RWPE2 (cell line): ENCODE measurements at regions not wholly inside any gene's neighbourhood (a gene's known extent, or its start where the extent isn't known, plus 50 kb on each side); places are given as distances from the start of the nearest gene placed in this dataset.

Experiments used
- ATAC-seq: fragments of 200-7000 bp; cut with Tn5 transposase; 3 replicates; pipeline ENCODE4 v1.9.1; 2021; ENCODE audit warnings: low read depth
- DNase-seq: peaks from one replicate; pipeline ENCODE4 v3.0.0-alpha.2; 2020; ENCODE audit warnings: low spot score
- H3K27ac ChIP-seq: fragments of 450-650 bp; 2 replicates; pipeline ENCODE4 v1.5.1; 2017; ENCODE audit warnings: mild to moderate bottlenecking; ENCODE audit not compliant: poor library complexity, severe bottlenecking
- H3K27me3 ChIP-seq: fragments of 250-450 bp; sonication (Bioruptor Pico); 2 replicates; pipeline ENCODE4 v1.5.1; 2021; ENCODE audit warnings: mild to moderate bottlenecking, moderate library complexity; ENCODE audit not compliant: insufficient read depth, poor library complexity, severe bottlenecking
- H3K36me3 ChIP-seq: fragments of 250-450 bp; sonication (Bioruptor Pico); 2 replicates; pipeline ENCODE4 v1.5.1; 2020; ENCODE audit warnings: low read depth, mild to moderate bottlenecking, moderate library complexity
- H3K4me1 ChIP-seq: fragments of 250-450 bp; sonication (Bioruptor Pico); 2 replicates; pipeline ENCODE4 v1.5.1; 2021; ENCODE audit warnings: mild to moderate bottlenecking, moderate library complexity; ENCODE audit not compliant: insufficient read depth, poor library complexity, severe bottlenecking
- H3K4me3 ChIP-seq: fragments of 250-450 bp; sonication (Bioruptor Pico); 2 replicates; pipeline ENCODE4 v1.5.1; 2021; ENCODE audit warnings: mild to moderate bottlenecking, moderate library complexity; ENCODE audit not compliant: severe bottlenecking
- H3K9me3 ChIP-seq: fragments of 250-450 bp; sonication (Bioruptor Pico); 2 replicates; pipeline ENCODE4 v1.5.1; 2021; ENCODE audit warnings: mild to moderate bottlenecking, moderate library complexity; ENCODE audit not compliant: severe bottlenecking
- TF ChIP-seq, protein P1 (sequence below): fragments of 450-650 bp; IDR thresholded peaks from one replicate; pipeline ENCODE4 v1.5.1; 2017; ENCODE audit warnings: mild to moderate bottlenecking, moderate library complexity; ENCODE audit not compliant: poor library complexity, severe bottlenecking

- no peak for ATAC-seq
- DNase-seq, result peak; percentile 41
- TF ChIP-seq, protein P1, sequence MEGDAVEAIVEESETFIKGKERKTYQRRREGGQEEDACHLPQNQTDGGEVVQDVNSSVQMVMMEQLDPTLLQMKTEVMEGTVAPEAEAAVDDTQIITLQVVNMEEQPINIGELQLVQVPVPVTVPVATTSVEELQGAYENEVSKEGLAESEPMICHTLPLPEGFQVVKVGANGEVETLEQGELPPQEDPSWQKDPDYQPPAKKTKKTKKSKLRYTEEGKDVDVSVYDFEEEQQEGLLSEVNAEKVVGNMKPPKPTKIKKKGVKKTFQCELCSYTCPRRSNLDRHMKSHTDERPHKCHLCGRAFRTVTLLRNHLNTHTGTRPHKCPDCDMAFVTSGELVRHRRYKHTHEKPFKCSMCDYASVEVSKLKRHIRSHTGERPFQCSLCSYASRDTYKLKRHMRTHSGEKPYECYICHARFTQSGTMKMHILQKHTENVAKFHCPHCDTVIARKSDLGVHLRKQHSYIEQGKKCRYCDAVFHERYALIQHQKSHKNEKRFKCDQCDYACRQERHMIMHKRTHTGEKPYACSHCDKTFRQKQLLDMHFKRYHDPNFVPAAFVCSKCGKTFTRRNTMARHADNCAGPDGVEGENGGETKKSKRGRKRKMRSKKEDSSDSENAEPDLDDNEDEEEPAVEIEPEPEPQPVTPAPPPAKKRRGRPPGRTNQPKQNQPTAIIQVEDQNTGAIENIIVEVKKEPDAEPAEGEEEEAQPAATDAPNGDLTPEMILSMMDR, result no peak
- Histone ChIP-seq H3K9me3 (no peaks in the 10 kb centered on the region), H3K27ac (no peak overlapping the region), H3K27me3 (peaks cover 3% of the 10 kb centered on the region), H3K4me1 (no peaks in the 10 kb centered on the region), H3K4me3 (no peak overlapping the region), H3K36me3 (no peaks in the 10 kb centered on the region)
Measured at GRCh38 chr16:63061319-63061718, 1025.1 kb upstream of the CDH8 start.

DNA sequence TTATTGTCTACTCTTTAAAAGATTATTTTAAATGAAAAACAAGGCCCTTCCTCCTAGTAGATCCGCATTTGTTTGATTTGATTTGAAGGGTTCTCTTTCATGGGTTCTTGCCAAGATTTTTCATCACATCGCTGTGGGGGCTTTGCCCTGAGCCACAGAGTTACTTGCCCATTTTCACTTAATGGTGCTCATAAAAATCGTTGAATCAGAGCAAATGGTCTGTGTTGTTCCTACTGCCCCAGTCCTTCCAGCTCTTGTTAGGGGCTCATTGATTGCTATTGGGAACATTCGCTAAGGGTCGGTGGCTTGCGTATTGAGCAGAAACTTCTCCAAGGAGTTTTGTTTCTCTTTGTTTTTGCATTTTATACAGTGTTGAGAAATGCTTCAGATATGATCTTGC, 1023.4 kb upstream of the CDH8 start:
- H3K4me1 ChIP-seq, result no peaks in the 10 kb centered on the region
- H3K36me3 ChIP-seq, result no peaks in the 10 kb centered on the region
- H3K4me3 ChIP-seq, result no peak overlapping the region
- H3K27ac ChIP-seq, result no peak overlapping the region
- peaks cover 3% of the 10 kb centered on the region for H3K27me3 ChIP-seq
- TF ChIP-seq, protein P1, result no peak
- DNase-seq (no peak), ATAC-seq (no peak)
- H3K9me3 ChIP-seq, result no peaks in the 10 kb centered on the region

DNA sequence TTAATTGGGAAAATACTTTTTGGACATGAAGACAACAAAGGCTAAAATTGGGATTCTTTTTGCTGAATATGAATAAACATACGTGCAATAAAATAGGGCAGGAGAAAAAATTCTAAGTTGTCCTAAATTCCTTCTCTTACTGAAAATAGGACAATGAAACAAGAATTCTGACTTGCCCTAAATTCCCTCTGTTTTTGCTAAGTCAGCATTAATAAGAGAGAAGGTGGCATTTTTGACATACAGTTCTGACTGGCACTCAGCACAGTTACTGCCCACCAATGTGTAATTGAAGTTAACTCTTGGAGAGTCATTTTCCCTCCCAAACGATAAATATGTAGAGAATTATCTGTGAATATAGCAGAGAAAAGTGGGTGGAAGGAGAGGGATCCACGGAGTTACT, 1021.1 kb upstream of the CDH8 start:
- DNase-seq, result no peak

GRCh38 chr16:63050391-63050790, 1014.2 kb upstream of the CDH8 start:
- Histone ChIP-seq H3K4me3 (no peak overlapping the region), H3K9me3 (no peaks in the 10 kb centered on the region), H3K36me3 (no peaks in the 10 kb centered on the region), H3K4me1 (no peaks in the 10 kb centered on the region), H3K27me3 (peaks cover 3% of the 10 kb centered on the region), H3K27ac (no peak overlapping the region)
- DNase-seq, result no peak
- ATAC-seq, result no peak
- TF ChIP-seq, protein P1, result no peak

More for the DNA sequence above, 1021.1 kb upstream of the CDH8 start:
- Histone ChIP-seq H3K4me1 (no peaks in the 10 kb centered on the region), H3K27me3 (peaks cover 3% of the 10 kb centered on the region), H3K27ac (no peak overlapping the region), H3K9me3 (no peaks in the 10 kb centered on the region), H3K4me3 (no peak overlapping the region), H3K36me3 (no peaks in the 10 kb centered on the region)
- TF ChIP-seq, protein P1, result no peak
- ATAC-seq, result no peak

DNA sequence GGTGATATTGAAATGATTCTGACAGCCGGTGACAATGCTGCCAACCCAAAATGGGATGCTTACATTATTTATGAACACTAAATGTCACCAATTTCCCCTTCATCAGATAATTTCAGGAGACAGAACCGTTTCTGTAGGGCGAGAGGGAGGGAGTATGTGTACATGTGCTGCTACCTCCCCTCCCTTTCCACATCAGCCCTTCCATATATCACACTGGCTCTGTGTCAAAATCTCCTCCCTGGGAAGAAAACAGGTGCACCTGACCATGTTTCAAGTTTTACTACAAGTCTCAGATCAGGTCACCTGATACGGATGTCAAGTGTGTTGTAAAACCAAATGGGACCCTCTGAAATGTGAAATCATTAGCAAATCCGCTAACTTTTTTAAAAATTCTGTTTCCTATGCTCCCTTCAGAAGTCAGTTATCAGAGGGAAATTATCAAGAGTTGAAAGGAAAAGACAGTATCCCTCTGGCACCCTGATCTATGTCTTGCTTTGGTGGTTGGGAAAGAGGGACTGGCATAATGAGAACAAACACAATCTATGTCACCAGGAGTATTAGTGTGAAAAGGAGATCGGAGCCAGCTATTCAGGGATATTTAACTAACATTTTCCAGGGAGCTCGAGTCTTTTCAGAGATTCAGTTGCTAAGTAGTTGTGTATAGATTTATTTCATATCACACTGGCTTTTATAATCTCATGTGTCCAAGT, 1002.3 kb upstream of the CDH8 start:
- Histone ChIP-seq H3K27me3 (peaks cover 5% of the 10 kb centered on the region), H3K36me3 (no peaks in the 10 kb centered on the region), H3K4me1 (no peaks in the 10 kb centered on the region), H3K27ac (no peak overlapping the region), H3K9me3 (no peaks in the 10 kb centered on the region), H3K4me3 (no peak overlapping the region)
- no peak for DNase-seq
- TF ChIP-seq, protein P1, result no peak
- ATAC-seq, result no peak
